ENCODE measurements at regions not wholly inside any gene's neighbourhood (a gene's known extent, or its start where the extent isn't known, plus 50 kb on each side); places are given as distances from the start of the nearest gene placed in this dataset.

DNA sequence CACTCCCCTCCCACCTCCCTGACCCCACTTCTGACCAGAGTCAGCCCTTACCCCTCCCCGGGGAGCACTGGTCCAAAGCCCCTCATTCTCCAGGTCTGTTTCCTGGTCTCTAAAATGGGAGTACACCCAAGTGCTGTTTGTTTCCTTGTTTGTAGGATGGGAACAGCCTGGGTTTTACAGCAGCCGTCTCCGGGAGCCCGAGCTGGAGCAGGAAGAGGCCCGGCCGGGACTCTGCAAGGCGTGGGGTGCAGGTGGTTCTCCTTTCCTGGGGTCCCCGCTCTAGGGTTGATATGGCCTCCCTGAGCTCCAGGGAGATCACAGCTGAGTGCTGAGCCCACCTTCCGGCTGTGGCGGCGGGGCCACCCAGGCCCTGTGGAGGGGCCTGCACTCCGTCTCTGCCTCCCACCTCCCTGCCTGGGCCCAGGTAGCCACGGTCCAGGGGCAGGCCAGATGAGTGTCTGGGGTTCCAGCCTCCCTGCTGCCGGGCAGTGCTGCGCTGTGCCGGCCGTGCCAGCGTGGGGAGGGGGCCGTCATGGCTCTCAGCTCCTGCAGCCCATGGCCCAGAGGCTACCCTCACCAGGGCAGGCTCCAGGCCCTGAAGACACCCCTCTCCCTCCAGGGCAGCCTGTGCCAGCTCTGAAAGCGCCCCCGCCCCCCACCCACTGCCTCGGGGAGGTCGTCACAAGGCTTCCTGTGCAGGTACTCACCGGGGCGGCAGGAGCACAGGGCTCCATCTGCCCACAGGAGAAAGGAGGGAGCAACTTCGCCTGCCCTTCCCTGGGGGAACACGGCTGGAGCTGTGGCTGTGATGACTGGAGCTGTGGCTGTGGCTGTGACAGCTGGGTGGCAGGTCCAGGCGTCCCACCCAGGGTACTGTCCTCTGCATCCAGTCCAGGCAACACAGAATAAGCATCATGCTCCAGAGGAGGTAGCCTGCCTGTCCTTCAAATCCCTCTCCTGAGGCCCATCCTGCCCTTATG is 98.8 kb downstream of the ADRA2C start:
- no peaks in the 10 kb centered on the region; the same call in 1 of the 2 replicates for H3K27me3 ChIP-seq (ENCODE audit: control insufficient read depth, insufficient read depth, low read length)
- no peak overlapping the region for H3K4me3 ChIP-seq (ENCODE audit: insufficient read depth, low read depth, low read length)
- no peaks in the 10 kb centered on the region for H3K36me3 ChIP-seq (replicated peaks; ENCODE audit: control insufficient read depth, insufficient read depth, low read length)
- DNase-seq, result peak; percentile 57

DNA sequence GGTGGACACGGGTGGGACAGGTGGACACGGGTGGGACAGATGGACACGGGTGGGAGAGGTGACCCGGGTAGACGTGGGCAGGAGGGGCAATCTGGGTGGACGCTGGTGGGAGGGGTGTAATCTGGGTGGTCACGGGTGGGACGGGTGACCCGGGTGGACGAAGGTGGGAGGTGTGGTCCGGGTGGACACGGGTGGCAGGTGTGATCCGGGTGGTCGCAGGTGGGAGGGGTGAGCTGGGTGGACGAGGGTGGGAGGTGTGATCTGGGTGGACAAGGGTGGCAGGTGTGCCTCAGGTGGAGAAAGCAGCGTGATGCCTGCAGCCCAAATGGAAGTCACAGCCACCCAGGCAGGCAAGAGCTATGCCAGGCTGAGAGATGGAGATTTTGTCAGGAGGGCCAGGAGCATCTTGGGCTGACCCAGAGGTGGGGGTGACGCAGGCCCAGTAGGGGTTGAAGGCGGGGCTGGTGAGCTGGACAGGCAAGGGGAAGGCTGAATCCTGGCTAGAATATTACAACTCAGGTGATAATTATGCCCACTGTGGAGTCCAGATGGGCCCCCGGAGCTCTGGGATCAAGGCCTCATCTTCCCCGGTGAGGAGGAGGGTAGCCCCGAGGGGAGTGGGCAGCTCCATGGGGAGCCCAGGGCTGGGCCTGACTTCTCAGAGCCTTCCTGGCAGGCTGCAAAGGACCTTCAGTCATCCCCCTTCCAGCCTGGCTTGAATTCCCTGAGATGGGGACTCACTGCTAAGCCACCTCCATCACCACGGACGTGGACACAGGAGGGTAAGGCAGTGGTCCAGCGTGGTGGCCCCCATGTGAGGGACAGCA is 100.0 kb downstream of the ADRA2C start:
- no peak overlapping the region for H3K4me3 ChIP-seq (ENCODE audit: insufficient read depth, low read depth, low read length)
- H3K36me3 ChIP-seq (replicated peaks; ENCODE audit: control insufficient read depth, insufficient read depth, low read length), result no peaks in the 10 kb centered on the region
- no peak for DNase-seq
- peaks cover 7% of the 10 kb centered on the region for H3K27me3 ChIP-seq (ENCODE audit: control insufficient read depth, insufficient read depth, low read length)

- peaks cover 11% of the 10 kb centered on the region for H3K27me3 ChIP-seq (ENCODE audit: control insufficient read depth, insufficient read depth, low read length)
- no peak for DNase-seq
- no peak overlapping the region for H3K4me3 ChIP-seq (ENCODE audit: insufficient read depth, low read depth, low read length)
- no peaks in the 10 kb centered on the region for H3K36me3 ChIP-seq (replicated peaks; ENCODE audit: control insufficient read depth, insufficient read depth, low read length)
These were observed 100.6 kb downstream of the ADRA2C start for GRCh38 chr4:3866813-3867129.

DNA sequence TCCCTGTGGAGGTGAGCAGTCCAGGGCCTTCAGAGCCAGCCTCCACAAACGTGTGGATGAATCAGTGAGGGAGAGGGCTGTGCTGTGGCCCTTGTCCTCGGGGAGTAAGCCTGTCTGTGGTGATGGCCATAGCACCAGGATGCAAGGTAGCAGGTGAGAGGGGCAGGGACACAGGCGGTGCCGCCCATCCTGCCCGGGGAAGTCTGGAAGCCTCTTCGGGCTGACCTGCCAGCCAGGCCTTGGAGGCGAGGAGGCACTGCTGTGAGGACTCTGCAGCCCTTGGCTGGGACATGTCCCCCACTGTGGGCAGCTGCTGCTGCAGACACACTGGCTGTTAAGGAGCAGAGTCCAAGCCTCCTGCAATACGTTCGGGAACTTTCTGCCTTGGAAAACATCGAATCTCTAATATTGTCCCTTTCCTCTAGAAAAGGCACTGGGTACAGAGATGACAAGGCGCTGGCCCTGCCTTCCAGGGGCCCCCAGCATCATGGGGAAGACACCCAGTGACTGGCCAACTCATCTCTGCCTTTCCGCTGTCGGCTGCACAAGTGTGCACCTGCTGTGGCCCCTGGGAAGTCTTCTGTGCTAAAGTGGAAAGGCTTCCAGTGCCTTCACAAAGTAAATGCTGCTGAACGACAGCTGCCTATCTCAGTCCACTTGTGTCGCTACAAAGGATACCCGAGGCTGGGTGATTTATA is 101.4 kb downstream of the ADRA2C start:
- peak; percentile 31 for DNase-seq

GRCh38 chr4:3868211-3869173 is 102.3 kb downstream of the ADRA2C start:
- no peak overlapping the region for H3K4me3 ChIP-seq (ENCODE audit: insufficient read depth, low read depth, low read length)
- H3K36me3 ChIP-seq (replicated peaks; ENCODE audit: control insufficient read depth, insufficient read depth, low read length), result no peaks in the 10 kb centered on the region
- DNase-seq, result peak; percentile 88
- H3K27me3 ChIP-seq (ENCODE audit: control insufficient read depth, insufficient read depth, low read length), result peaks cover 24% of the 10 kb centered on the region

More for the DNA sequence above, 101.4 kb downstream of the ADRA2C start:
- H3K27me3 ChIP-seq (ENCODE audit: control insufficient read depth, insufficient read depth, low read length), result peaks cover 19% of the 10 kb centered on the region
- no peaks in the 10 kb centered on the region for H3K36me3 ChIP-seq (replicated peaks; ENCODE audit: control insufficient read depth, insufficient read depth, low read length)
- H3K4me3 ChIP-seq (ENCODE audit: insufficient read depth, low read depth, low read length), result no peak overlapping the region

DNA sequence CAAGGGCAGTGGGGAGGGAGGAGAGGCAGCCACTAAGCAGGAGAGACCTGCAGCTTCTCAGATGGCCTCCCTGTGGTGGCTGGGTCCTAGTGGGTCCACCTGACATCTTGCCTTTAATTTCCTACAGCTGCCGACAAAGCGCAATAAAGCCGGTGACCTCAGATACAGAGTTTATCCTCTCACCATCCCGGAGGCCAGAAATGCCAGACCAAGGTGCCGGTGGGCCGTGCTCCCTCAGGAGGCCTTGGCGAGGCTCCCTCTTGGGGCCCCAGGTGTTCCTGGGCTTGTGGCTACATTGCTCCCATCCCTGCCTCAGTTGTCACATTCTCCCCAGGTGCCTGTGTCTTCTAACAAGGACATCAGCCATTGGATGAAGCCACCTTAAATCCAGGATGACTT is 103.0 kb downstream of the ADRA2C start:
- Histone ChIP-seq H3K36me3 (replicated peaks; ENCODE audit: control insufficient read depth, insufficient read depth, low read length) (no peaks in the 10 kb centered on the region), H3K27me3 (ENCODE audit: control insufficient read depth, insufficient read depth, low read length) (peaks cover 27% of the 10 kb centered on the region), H3K4me3 (ENCODE audit: insufficient read depth, low read depth, low read length) (no peak overlapping the region)
- no peak for DNase-seq

GRCh38 chr4:3869661-3870566 is 103.7 kb downstream of the ADRA2C start:
- Histone ChIP-seq H3K27me3 (ENCODE audit: control insufficient read depth, insufficient read depth, low read length) (peaks cover 30% of the 10 kb centered on the region), H3K4me3 (ENCODE audit: insufficient read depth, low read depth, low read length) (no peak overlapping the region), H3K36me3 (replicated peaks; ENCODE audit: control insufficient read depth, insufficient read depth, low read length) (no peaks in the 10 kb centered on the region)
- no peak for DNase-seq

- no peak for DNase-seq
- Histone ChIP-seq H3K36me3 (replicated peaks; ENCODE audit: control insufficient read depth, insufficient read depth, low read length) (no peaks in the 10 kb centered on the region), H3K27me3 (ENCODE audit: control insufficient read depth, insufficient read depth, low read length) (peaks cover 30% of the 10 kb centered on the region), H3K4me3 (ENCODE audit: insufficient read depth, low read depth, low read length) (no peak overlapping the region)
These were observed 104.4 kb downstream of the ADRA2C start for GRCh38 chr4:3870567-3870962.

DNA sequence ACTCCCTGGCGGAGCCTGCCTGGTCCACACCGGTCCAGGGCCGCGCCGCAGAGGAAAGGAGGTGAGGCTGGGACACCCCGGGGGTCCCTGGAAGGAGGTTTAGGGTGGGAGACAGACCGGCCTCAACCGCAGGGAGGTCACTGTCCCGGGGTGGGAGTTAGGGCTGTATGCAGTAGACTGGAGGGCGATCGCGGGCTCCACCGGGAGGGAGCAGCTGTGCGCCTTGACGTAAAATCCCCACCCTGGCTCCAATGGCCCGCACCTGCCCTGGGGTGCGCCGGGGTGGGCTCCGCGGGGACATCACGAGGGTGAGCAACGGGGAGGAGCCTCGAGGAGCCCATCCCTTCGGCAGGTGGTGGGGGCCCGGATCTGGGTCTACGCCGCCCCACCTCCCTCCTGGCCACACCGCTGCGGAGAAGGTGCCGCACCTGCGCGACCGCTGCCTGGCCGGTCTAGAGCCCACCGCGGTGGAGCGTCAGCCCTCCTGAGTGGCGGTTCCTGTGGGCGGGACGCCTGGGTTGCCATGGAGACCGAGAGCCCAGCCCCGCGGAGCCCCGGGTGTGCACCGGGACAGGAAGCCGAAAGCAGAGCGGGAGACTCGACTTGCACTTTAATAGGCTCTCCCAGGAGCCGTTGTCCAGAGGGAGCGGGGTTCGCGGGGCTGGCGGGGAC is 105.1 kb downstream of the ADRA2C start:
- Histone ChIP-seq H3K36me3 (replicated peaks; ENCODE audit: control insufficient read depth, insufficient read depth, low read length) (no peaks in the 10 kb centered on the region), H3K4me3 (ENCODE audit: insufficient read depth, low read depth, low read length) (peak overlapping the region; percentile 51), H3K27me3 (ENCODE audit: control insufficient read depth, insufficient read depth, low read length) (peaks cover 30% of the 10 kb centered on the region)
- peak; percentile 97 for DNase-seq

DNA sequence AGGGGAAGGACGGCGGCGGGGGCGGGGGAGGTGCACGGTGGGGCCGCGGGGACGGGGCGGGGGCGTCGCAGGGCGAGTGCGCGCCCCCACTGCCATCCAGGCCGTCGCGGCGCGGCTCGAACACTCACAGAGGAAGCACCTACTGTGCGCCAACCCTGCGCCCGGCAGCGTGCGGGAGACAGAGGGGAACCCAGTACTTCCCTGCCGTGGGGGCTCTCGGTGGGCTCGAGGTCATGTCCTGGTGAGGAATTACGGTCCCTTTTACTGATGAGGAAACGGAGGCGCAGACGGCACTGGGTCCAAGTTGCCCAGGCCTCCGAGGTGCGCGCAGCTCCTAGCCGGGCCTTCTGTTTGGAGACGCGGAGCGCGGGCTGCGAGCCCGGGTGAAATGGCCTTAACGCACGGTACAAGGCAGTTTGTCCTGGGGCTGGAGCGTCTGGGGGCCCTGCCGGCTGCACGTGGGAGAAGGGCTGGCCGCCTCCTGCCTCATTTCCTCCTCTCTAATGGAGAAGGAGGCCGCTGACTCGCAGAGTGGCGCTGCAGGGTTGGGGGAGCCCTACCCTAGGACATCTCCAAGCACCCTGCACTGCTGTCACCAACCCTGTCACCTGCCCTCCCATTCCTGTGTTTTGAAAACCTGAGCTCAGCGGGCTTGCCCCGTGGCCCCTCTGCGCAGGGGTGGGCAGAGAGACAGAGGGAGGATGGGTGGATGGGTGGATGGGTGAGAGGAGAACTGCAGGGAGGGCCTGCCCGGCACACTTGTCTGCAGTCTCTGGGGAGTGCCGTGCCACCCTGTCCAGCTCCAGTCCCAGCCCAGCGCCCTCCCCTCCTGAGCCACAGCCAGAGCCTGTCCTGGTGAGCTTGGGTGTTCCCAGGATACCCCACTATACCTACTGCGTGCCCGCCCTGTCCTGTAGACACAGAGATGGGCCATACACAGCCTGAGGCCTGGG is 106.0 kb downstream of the ADRA2C start:
- peak; percentile 78 for DNase-seq
- Histone ChIP-seq H3K36me3 (replicated peaks; ENCODE audit: control insufficient read depth, insufficient read depth, low read length) (no peaks in the 10 kb centered on the region), H3K4me3 (ENCODE audit: insufficient read depth, low read depth, low read length) (peak overlapping the region; percentile 51), H3K27me3 (ENCODE audit: control insufficient read depth, insufficient read depth, low read length) (peaks cover 30% of the 10 kb centered on the region)

DNA sequence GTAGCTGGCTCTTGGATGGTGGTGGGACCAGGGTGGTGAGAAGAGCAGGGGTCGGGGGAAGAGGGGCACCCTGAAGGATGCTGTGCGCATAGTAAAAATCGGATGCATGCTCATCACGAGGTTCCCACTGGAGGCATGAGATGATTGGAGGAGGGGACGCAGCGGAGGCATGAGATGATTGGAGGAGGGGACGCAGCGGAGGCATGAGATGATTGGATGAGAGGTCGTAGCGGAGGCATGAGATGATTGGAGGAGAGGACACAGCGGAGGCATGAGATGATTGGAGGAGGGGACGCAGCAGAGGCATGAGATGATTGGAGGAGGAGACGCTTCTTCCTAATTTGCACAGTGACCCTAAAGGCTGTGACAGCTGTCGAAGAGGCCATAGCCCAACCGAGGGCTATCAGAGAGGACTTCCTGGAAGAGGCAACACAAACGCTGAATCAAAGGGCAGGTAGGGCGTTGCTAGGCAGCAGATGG is 106.7 kb downstream of the ADRA2C start:
- Histone ChIP-seq H3K4me3 (ENCODE audit: insufficient read depth, low read depth, low read length) (peak overlapping the region; percentile 27; the same call in 1 of the 2 replicates), H3K27me3 (ENCODE audit: control insufficient read depth, insufficient read depth, low read length) (peaks cover 30% of the 10 kb centered on the region), H3K36me3 (replicated peaks; ENCODE audit: control insufficient read depth, insufficient read depth, low read length) (no peaks in the 10 kb centered on the region)
- DNase-seq, result no peak

All from H7 (cell line).